HG02840 (cell line): ENCODE measurements at regions not wholly inside any gene's neighbourhood (a gene's known extent, or its start where the extent isn't known, plus 50 kb on each side); places are given as distances from the start of the nearest gene placed in this dataset.

Experiments used
- ATAC-seq: cut with Tn5 transposase; IDR thresholded peaks from one replicate; pipeline ENCODE4 v1.9.1; 2021; ENCODE audit warnings: mild to moderate bottlenecking, moderate library complexity, moderate number of reproducible peaks; ENCODE audit not compliant: unreplicated experiment, low FRiP score

DNA sequence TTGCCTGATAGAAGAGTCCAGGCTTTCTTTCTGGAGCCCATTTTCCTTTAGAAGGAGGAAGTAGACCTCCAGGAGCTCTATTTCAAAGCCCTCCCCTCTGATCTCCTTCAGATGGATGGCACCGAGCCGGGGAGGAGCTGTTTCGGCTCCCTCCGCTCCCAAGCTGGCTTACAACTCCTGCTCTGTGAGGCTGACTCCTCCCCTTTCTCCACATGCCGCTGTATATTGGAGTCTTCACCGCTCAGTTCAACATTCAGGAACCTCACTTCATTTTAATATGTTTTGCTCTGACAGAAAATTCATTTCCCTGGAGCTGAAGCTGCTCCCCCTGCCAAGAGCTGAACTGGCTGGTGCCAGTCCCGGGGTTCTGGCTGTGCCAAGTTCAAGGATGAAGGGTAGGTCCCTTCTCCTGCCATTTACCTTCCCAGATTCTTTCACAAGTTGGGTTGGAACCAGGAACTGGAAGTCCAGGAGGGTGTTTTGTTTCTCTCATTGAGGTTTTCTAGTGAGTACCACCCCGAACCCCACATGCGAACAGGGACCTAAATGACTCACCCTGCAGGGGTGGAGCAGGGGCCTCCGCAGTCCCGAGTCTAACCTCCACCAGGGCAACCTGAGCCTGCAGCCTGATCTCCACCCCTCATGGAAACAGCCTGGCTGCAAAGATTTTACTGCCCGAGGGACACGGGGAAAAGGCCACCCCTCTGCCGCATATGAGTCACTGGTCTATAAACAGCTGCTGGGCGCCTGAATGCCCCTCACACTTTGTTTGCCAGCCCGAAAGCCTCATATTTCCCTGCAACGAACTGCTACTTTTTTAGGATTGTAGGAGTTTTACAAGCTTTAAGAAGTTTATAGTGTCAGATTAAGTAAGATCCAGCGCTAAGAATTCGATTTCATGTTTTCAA is 68.6 kb upstream of the FOXA2 start:
- no peak for ATAC-seq

DNA sequence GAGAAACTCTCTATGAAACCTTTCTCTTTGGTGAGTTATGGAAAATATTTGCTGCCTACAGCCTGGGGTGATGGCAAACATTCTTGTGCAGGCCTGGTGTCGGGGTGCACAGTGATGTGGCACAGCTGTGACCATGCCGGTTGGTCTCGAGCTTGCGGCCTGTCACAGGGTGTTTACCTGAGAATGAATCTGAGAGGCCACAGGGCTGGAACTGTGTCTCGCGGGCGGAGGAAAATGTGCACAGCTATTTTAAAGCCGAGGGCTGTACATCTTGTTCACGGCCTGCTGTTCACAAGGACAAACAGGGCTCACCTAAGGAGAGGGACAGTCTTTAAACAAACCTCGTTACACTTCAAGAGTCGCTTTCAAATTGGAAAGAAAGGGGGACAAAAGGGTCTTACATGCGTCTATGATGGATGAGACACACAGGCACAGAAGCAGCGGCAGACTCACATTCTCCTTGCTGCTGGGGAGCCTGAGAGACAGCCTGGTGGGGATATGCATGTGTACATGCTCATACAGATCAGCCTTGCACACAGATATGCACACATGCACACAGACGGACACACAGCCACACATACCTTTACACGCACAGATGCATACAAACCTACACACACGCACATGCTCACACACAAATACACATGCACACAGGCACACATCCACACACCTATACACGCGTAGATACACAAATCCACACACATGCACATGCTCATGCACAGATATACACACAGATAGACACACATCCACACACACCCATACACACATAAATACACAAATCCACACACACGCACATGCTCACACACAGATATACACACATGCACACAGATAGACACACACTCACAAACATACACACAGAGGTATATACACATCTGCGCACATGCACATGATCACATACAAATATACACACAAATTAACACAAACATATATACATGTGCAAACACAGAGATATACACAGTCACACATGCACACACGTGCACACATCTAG is 69.6 kb upstream of the FOXA2 start:
- ATAC-seq: no peak

- no peak for ATAC-seq
Observed at GRCh38 chr20:22663528-22664025, 79.2 kb upstream of the FOXA2 start.

DNA sequence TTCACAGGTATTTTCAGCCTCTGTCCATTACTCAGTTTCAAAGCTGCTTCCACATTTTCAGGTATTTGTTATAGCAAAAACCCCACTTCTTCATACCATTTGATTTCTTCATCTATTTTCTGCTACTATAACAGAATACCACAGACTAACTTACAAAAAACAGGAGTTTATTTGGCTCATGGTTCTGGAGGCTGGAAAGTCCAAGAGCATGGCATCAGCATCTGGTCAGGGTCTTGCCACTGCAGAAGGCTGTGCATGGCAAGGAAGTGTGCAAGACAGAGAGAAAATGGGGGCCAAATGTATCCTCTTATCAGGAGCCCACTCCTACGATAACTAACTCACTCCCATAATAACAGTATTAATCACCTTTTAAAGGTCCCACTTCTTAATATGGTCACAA is 82.8 kb upstream of the FOXA2 start:
- no peak for ATAC-seq

DNA sequence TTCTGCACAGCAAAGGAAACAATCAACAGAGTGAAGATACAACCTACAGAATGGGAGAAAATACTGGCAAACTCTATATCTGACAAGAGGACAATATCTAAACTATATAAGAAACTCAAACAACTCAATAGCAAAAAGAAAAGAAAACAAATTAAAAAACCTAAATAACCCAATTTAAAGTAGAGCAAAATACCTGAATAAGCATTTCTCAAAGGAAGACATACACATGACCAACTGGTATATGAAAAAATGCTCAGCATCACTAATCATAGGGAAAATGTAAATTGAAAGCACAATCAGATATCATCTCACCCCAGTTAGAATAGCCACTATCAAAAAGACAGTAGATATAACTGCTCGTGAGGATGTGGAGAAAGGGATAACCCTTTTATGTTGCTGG is 87.8 kb upstream of the FOXA2 start:
- ATAC-seq: no peak

GRCh38 chr20:22673467-22673866 is 89.1 kb upstream of the FOXA2 start:
- ATAC-seq: no peak

DNA sequence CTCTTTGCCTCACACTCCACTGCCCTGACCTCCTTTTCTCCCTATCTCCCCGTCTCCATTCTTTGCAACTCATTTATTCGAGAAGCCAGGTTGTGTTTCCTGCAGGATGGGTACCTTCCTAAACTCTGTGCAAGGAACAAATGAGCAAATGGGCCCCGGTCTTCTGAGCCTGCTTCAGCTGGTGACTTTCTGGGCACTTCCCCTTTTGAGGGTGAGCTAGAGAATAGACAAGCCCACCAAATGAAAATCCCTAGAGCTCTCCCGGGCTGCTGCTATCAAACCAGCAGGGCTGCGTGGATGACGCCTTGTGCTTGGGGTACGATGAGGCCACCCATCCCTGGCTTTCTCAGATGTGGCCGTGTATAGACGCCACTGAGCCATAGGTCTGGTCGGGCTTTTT is 91.0 kb upstream of the FOXA2 start:
- ATAC-seq: no peak

DNA sequence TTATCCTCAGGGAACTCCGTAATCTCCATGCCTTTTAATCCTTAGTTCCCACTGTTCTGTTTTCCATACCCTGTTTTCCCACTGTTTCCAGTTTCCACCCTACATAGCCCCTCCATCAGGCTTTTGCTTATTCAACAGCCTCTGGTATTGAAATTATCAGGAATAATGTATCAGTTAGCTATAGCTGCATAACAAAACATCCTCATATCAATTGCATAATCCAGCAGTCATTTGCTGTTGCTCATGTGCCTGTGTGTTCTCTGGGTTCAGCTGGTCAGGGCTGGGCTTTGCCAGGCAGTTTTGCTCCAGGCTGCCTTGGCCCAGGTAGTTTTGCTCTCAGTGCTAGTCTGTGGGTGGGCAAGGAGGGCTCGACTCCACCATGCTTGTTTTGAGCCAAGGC is 94.3 kb upstream of the FOXA2 start:
- no peak for ATAC-seq

GRCh38 chr20:22679197-22679596 is 94.8 kb upstream of the FOXA2 start:
- no peak for ATAC-seq

GRCh38 chr20:22680031-22680740 is 95.8 kb upstream of the FOXA2 start:
- no peak for ATAC-seq

- ATAC-seq: no peak
Observed at GRCh38 chr20:22681591-22682248, 97.3 kb upstream of the FOXA2 start.

GRCh38 chr20:22682381-22682780 is 98.0 kb upstream of the FOXA2 start:
- no peak for ATAC-seq

DNA sequence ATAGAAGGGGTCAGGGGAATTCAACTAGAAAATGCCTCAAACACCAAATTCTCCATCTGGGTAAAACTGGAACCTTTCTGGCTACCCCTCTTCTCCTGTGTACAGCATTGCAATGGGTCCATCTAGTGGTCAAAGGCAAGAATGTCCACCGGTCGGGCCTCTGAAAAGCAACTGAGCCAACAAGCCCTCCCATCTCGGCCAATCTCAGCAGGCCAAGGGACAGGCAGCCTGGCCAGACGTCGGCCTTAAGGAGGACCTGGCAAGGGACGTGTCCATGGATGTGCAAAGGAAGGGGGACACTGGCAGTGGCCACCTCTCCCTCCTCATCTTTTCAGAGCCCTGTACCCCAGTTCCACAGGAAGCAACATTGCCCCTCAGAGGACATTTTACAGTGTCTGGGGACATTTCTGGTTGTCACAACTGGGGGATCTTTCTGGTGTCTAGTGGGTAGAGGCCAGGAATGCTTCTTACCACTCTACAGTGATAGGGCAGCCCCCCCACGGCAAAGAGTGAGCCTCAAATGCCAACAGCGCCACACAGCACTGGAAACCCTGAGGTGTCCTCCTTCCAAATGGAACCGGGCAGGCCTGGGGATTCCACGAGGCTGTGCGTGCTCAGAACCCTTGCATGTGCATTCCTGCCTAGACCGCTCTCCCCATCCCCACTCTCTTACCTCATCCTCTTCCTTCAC is 99.8 kb upstream of the FOXA2 start:
- no peak for ATAC-seq

- ATAC-seq: no peak
Observed at GRCh38 chr20:22684763-22685443, 100.5 kb upstream of the FOXA2 start.

DNA sequence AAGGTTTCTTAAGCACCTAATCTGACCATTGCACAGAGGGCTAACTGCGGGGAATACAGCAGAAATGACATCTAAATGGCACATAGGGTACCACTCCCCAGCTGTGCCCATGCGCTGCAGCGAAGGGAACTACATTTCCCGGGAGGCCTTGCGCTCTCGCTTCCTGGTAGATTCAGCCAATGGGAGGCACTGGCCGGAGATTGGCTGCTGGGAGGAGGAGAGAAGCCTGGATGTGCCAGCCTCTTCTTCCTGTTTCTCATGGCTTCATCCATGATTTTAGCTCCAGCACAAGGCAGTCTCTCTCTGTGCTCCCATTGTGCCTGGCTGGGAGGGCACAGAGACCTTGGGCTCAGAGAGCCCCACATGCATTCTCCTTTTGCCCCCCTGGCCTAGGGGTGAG is 101.7 kb upstream of the FOXA2 start:
- ATAC-seq: no peak

DNA sequence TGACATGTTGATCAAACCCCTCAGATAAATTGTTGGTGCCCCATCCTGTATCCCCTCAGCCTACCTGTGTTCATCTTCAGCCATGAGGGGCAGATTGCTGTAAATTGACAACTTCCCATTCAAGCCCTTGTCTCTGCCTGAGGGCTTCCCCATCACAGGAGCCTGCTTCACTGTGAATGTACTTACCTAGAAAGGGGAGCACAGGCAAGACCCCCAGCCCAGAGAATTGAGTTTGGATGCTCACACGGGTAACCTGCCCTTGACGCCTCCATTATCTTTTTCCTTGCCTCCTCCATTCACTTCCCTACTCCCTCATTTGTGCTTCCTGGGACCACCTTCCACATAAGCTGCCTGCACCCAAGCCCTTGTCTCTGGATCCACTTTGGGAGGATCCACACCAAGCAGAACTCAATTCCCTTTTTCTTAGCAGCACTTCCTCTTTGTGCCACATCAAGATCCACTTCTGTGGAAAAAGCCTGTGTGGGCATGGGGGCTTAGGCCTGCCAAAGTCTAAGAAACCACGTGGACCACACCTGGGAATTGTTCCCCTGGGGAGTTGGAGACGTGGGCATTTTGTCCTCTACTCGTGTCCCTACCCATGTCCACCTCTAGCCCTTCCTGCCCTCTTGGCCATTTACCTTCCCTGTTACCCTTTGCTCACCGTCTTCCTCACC is 103.4 kb upstream of the FOXA2 start:
- ATAC-seq: no peak

GRCh38 chr20:22688485-22688884 is 104.1 kb upstream of the FOXA2 start:
- ATAC-seq: no peak

- ATAC-seq: no peak
Observed at GRCh38 chr20:22689266-22689665, 104.9 kb upstream of the FOXA2 start.
